Hepatocyte (in vitro differentiated cells): ENCODE measurements at regions not wholly inside any gene's neighbourhood (a gene's known extent, or its start where the extent isn't known, plus 50 kb on each side); places are given as distances from the start of the nearest gene placed in this dataset.
"Not testable (repeated sequence)": the region's sequence is repeated elsewhere in the genome, so short reads cannot be mapped to it uniquely, and the experiment has no call there.

Source experiments
- EZH2 ChIP-seq: fragments of 200-600 bp; sonication (generic); IDR thresholded peaks from 2 replicates; pipeline ENCODE4 v1.6.1; 2016; ENCODE audit warnings: antibody characterized with exemption, mild to moderate bottlenecking, borderline replicate concordance
- EZH2phosphoT487 ChIP-seq: fragments of 200-600 bp; sonication (generic); IDR thresholded peaks from one replicate; pipeline ENCODE4 v1.6.1; 2018; ENCODE audit warnings: antibody characterized with exemption, mild to moderate bottlenecking, low read depth, moderate library complexity; ENCODE audit not compliant: unreplicated experiment, severe bottlenecking
- TF ChIP-seq, protein P1 (sequence below): fragments of 200-600 bp; sonication (generic); IDR thresholded peaks from 2 replicates; pipeline ENCODE4 v1.5.1; 2016; ENCODE audit warnings: antibody characterized with exemption, mild to moderate bottlenecking; ENCODE audit not compliant: poor library complexity

DNA sequence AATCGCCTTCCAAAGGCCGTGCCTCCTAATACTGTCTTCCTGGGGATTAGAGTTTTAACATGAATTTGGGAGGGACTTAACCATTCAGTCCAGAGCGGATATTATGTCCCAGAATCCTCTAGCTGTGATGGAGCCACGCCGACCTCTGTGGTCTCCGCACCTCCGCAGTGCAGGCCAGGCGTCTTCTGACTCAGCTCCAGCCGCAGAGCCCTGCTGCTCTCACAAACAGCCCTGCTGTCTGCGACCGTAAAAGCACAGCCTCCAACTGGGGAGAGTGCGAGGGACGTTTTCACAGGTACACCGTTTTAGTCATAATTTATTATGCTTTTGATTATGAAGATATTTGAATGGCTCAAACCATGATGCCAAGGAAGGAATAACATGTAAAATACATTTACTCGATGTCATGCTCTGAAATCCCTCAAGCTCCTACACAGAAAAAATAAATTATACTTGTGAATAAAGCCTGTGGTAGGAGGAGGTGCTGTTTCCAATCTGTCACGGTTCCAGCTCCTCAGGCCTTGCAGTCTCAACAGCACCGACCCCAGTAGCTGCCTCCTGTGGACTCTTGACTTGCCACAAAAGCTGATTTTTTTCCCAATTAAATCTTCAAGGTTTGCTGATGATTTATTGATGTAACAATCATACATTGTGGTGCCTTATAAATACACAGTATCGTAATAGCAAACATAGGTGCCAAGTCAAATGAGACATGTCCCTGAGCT lies 353.6 kb upstream of the FRG1 start:
- TF ChIP-seq, protein P1, sequence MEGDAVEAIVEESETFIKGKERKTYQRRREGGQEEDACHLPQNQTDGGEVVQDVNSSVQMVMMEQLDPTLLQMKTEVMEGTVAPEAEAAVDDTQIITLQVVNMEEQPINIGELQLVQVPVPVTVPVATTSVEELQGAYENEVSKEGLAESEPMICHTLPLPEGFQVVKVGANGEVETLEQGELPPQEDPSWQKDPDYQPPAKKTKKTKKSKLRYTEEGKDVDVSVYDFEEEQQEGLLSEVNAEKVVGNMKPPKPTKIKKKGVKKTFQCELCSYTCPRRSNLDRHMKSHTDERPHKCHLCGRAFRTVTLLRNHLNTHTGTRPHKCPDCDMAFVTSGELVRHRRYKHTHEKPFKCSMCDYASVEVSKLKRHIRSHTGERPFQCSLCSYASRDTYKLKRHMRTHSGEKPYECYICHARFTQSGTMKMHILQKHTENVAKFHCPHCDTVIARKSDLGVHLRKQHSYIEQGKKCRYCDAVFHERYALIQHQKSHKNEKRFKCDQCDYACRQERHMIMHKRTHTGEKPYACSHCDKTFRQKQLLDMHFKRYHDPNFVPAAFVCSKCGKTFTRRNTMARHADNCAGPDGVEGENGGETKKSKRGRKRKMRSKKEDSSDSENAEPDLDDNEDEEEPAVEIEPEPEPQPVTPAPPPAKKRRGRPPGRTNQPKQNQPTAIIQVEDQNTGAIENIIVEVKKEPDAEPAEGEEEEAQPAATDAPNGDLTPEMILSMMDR = not testable (repeated sequence)
- TF ChIP-seq EZH2, EZH2phosphoT487: not testable (repeated sequence)
